Urinary bladder (tissue), 3 donors: ENCODE measurements at regions not wholly inside any gene's neighbourhood (a gene's known extent, or its start where the extent isn't known, plus 50 kb on each side); places are given as distances from the start of the nearest gene placed in this dataset.
"Not testable (repeated sequence)": the region's sequence is repeated elsewhere in the genome, so short reads cannot be mapped to it uniquely, and the experiment has no call there.

ENCODE experiments used
- DNase-seq: peaks from one replicate; pipeline ENCODE4 v3.0.0-alpha.2; 2015; ENCODE audit errors: extremely low spot score
- H3K27ac ChIP-seq: one replicate; pipeline ENCODE4 v1.5.1; 2013; ENCODE audit warnings: low read depth, mild to moderate bottlenecking, moderate library complexity
- H3K36me3 ChIP-seq: one replicate; pipeline ENCODE4 v1.6.1; 2013; ENCODE audit warnings: mild to moderate bottlenecking, moderate library complexity; ENCODE audit not compliant: insufficient read depth
- H3K4me1 ChIP-seq: one replicate; pipeline ENCODE4 v1.6.1; 2013; ENCODE audit warnings: mild to moderate bottlenecking, moderate library complexity; ENCODE audit not compliant: insufficient read depth
- H3K4me3 ChIP-seq: one replicate; pipeline ENCODE4 v1.5.1; 2013; ENCODE audit warnings: low read depth, low read length
- WGBS: extraction: QIAGEN DNeasy Blood & Tissue Kit; methylation state at CpG from one replicate; pipeline ENCODE4 v1.1.7; 2013; 5-methylcytosine and 5-hydroxymethylcytosine counted together
- donor health status: healthy with polysubstance abuse.
- donor health status: healthy.

- Histone ChIP-seq H3K27ac (no peak overlapping the region), H3K4me3 (no peak overlapping the region), H3K4me1 (no peaks in the 10 kb centered on the region), H3K36me3 (no peaks in the 10 kb centered on the region)
- 86% methylated on average over 3 of the region's 3 CpGs for WGBS
- no peak for DNase-seq
These were observed 607.4 kb downstream of the GATA3 start for GRCh38 chr10:8661886-8662285.

- no peaks in the 10 kb centered on the region for H3K36me3 ChIP-seq
- H3K27ac ChIP-seq, result no peak overlapping the region
- DNase-seq, result no peak
- WGBS, result 76% methylated on average over 2 of the region's 2 CpGs
- H3K4me1 ChIP-seq, result no peaks in the 10 kb centered on the region
- H3K4me3 ChIP-seq, result no peak overlapping the region
These were observed 608.6 kb downstream of the GATA3 start for GRCh38 chr10:8663131-8663530.

GRCh38 chr10:8665322-8665721 lies 610.8 kb downstream of the GATA3 start:
- DNase-seq, result no peak
- WGBS, result 70% methylated on average over 2 of the region's 2 CpGs
- H3K4me3 ChIP-seq, result no peak overlapping the region
- H3K27ac ChIP-seq, result no peak overlapping the region
- no peaks in the 10 kb centered on the region for H3K36me3 ChIP-seq
- H3K4me1 ChIP-seq, result no peaks in the 10 kb centered on the region

DNA sequence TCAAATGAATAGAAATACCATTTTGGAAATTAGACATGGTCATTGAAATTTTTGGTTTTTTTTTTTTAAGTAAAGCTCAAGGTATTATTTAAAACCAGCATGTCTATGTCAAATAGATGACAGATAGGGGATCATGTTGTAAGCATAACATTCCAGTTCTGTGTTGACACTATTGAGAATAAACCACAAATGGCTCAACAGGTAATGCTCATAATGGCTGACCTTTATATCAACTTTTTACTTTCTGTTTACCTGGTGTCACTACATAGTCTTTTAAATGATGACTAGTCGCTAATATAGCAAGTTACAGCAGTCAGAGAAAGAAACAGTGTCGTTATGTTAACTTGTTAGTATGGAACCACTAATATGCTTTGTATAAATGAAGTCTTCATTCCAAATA lies 616.0 kb downstream of the GATA3 start:
- H3K4me1 ChIP-seq, result no peaks in the 10 kb centered on the region
- no peaks in the 10 kb centered on the region for H3K36me3 ChIP-seq
- WGBS, result 85% methylated on average over 2 of the region's 2 CpGs
- H3K4me3 ChIP-seq, result no peak overlapping the region
- DNase-seq, result no peak
- no peak overlapping the region for H3K27ac ChIP-seq

DNA sequence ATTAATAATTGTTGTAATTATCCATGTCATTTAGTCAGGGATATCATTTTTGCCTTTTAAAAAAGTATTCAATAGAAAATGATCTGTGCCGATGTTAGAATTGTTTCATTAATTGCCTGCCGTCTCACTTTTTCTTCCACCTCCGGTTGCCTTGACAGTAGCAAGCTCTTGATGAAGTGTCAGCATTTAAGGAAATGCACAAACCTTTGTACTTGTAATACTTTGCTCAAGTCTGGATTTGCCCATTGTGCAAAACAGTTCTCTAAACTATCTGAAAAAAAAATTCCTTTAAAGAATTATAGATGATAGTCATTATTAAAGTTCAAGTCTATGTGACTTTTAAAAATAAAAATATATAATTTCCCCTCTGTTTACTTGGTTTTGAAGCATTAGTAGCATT lies 619.7 kb downstream of the GATA3 start:
- H3K36me3 ChIP-seq, result no peaks in the 10 kb centered on the region
- H3K4me1 ChIP-seq, result no peaks in the 10 kb centered on the region
- 92% methylated on average over 3 of the region's 3 CpGs for WGBS

GRCh38 chr10:8677642-8678041 lies 623.2 kb downstream of the GATA3 start:
- 51% methylated on average over 6 of the region's 6 CpGs for WGBS

More for the DNA sequence above, 619.7 kb downstream of the GATA3 start:
- Histone ChIP-seq H3K4me3 (no peak overlapping the region), H3K27ac (no peak overlapping the region)
- no peak for DNase-seq

DNA sequence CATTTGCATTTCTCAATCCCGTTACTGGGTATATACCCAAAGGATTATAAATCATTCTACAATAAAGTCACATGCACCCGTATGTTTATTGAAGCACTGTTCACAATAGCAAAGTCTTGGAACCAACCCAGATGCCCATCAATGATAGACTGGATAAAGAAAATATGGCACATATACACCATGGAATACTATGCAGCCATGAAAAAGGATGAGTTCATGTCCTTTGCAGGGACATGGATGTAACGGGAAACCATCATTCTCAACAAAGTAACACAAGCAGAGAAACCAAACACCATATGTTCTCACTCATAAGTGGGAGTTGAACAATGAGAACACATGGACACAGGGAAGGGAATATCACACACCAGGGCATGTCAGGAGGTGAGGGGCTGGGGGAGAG lies 630.4 kb downstream of the GATA3 start:
- not testable (repeated sequence) for H3K4me3 ChIP-seq, H3K36me3 ChIP-seq, DNase-seq, H3K4me1 ChIP-seq, H3K27ac ChIP-seq
- 84% methylated on average over 3 of the region's 3 CpGs for WGBS

More at GRCh38 chr10:8677642-8678041, 623.2 kb downstream of the GATA3 start:
- Histone ChIP-seq H3K4me3 (no peak overlapping the region), H3K27ac (no peak overlapping the region), H3K4me1 (no peaks in the 10 kb centered on the region), H3K36me3 (no peaks in the 10 kb centered on the region)
- DNase-seq, result no peak

DNA sequence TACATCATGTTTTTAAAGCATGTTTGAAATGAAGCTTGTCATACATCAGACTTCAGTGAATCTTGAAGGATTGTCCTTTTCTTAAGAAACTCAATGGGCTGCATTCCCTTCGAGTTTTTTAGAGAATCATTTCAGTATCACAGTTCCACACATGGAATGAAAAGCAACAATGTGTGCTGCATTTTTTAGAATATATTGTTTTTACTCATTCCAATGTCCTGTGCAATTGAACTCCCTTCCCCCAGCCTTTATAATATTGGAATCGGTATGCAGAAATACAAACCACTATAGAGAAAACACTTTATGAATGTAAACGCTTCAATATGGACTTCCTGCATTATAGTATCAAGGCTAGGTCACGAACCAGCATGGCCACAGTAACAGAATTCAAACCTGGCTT lies 634.4 kb downstream of the GATA3 start:
- Histone ChIP-seq H3K27ac (no peak overlapping the region), H3K36me3 (no peaks in the 10 kb centered on the region), H3K4me3 (no peak overlapping the region), H3K4me1 (no peaks in the 10 kb centered on the region)
- WGBS, result 49% methylated on average over 4 of the region's 4 CpGs
- no peak for DNase-seq

GRCh38 chr10:8691498-8692017 lies 637.1 kb downstream of the GATA3 start:
- Histone ChIP-seq H3K36me3 (no peaks in the 10 kb centered on the region), H3K4me3 (no peak overlapping the region), H3K4me1 (no peaks in the 10 kb centered on the region), H3K27ac (no peak overlapping the region)
- 74% methylated on average over 5 of the region's 5 CpGs for WGBS
- no peak for DNase-seq

DNA sequence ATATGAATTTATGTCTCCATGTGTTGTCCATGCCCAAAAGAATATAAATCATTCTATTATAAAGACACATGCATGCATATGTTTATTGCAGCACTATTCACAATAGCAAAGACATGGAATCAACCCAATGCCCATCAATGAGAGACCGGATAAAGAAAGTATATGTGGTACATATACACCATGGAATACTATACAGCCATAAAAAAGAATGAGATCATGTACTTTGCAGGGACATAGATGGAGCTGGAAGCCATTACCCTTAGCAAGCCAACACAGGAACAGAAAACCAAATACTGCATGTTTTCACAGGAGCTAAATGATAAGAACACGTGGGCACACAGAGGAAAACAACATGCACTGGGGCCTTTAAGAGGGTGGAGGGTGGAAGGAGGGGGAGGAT lies 639.1 kb downstream of the GATA3 start:
- not testable (repeated sequence) for H3K36me3 ChIP-seq, DNase-seq, H3K27ac ChIP-seq, H3K4me1 ChIP-seq, H3K4me3 ChIP-seq
- 79% methylated on average over 2 of the region's 2 CpGs for WGBS

- DNase-seq, result no peak
- no peaks in the 10 kb centered on the region for H3K36me3 ChIP-seq
- WGBS, result 44% methylated on average over 6 of the region's 6 CpGs
- no peaks in the 10 kb centered on the region for H3K4me1 ChIP-seq
- no peak overlapping the region for H3K4me3 ChIP-seq
- H3K27ac ChIP-seq, result no peak overlapping the region
These were observed 642.3 kb downstream of the GATA3 start for GRCh38 chr10:8696746-8697145.

GRCh38 chr10:8700689-8701088 lies 646.2 kb downstream of the GATA3 start:
- H3K4me3 ChIP-seq, result no peak overlapping the region
- no peak for DNase-seq
- no peaks in the 10 kb centered on the region for H3K4me1 ChIP-seq
- no peak overlapping the region for H3K27ac ChIP-seq
- no peaks in the 10 kb centered on the region for H3K36me3 ChIP-seq

GRCh38 chr10:8702181-8702580 lies 647.7 kb downstream of the GATA3 start:
- H3K36me3 ChIP-seq, result no peaks in the 10 kb centered on the region
- H3K27ac ChIP-seq, result no peak overlapping the region
- no peaks in the 10 kb centered on the region for H3K4me1 ChIP-seq
- WGBS, result 71% methylated on average over 4 of the region's 4 CpGs
- DNase-seq, result no peak
- H3K4me3 ChIP-seq, result no peak overlapping the region

- H3K27ac ChIP-seq, result no peak overlapping the region
- no peaks in the 10 kb centered on the region for H3K36me3 ChIP-seq
- H3K4me3 ChIP-seq, result no peak overlapping the region
- no peak for DNase-seq
- H3K4me1 ChIP-seq, result no peaks in the 10 kb centered on the region
- WGBS, result 79% methylated on average over 3 of the region's 3 CpGs
These were observed 650.9 kb downstream of the GATA3 start for GRCh38 chr10:8705415-8705814.

GRCh38 chr10:8712656-8713055 lies 658.2 kb downstream of the GATA3 start:
- WGBS, result 63% methylated on average over 4 of the region's 4 CpGs
- no peak overlapping the region for H3K4me3 ChIP-seq
- no peak overlapping the region for H3K27ac ChIP-seq
- H3K4me1 ChIP-seq, result no peaks in the 10 kb centered on the region
- H3K36me3 ChIP-seq, result no peaks in the 10 kb centered on the region
- no peak for DNase-seq
